ENCODE measurements at regions not wholly inside any gene's neighbourhood (a gene's known extent, or its start where the extent isn't known, plus 50 kb on each side); places are given as distances from the start of the nearest gene placed in this dataset.

DNA sequence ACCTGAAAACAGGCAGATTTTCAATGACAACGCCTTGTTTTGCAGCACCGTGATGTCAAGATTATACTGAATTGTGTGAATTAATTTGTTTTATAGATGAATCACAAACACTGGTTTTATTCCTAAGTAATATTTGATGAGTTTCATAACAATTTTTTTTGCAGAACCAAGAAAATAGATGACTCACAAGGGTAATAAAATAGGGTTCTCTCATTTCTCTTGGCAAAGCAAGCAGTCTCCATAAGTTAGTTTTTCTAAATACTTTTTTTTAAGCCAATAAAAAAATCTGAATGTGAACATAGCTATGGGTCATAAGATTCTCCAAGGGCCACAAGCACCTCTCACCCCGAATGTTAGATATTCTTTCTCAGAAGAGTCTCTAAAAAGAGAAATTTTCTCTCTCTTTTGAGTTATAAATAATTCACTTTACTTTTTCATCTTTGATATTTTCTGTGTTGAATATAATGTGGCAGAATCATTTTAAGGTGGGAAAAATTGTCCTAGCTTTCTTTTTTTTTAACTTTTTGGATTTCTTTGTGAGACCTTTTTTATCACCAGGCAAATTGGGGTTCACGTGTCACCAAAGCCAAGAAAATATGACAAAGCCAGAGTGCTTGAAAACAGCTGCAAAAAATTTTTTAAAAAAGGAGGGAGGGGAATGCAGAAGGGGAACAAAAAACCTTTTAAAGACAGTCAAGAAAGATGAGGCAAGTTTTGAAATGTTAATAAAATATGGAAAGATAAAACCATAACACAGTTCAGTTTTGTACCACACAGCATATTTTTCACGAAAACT, 174.6 kb upstream of the DAPK1 start:
- H3K9me3 ChIP-seq, result no peaks in the 10 kb centered on the region
- no peak overlapping the region for H3K27ac ChIP-seq
- no peak overlapping the region for H3K4me3 ChIP-seq
- H3K27me3 ChIP-seq, result peaks cover 0 to 11% (median 0%) of the 10 kb centered on the region in 4 donors
- intact Hi-C loops (cut with DNase I), result no loop called here
- H3K4me1 ChIP-seq, result no peaks in the 10 kb centered on the region
- no peaks in the 10 kb centered on the region for H3K36me3 ChIP-seq
- no peak for DNase-seq
- no peak for TF ChIP-seq POLR2A (IDR thresholded peaks at IDR 0.05)
- no peak for TF ChIP-seq CTCF (IDR thresholded peaks at IDR 0.05)
- 51 to 56% methylated on average over 5 of the region's 5 CpGs for WGBS, 2 donors

- intact Hi-C loops (cut with DNase I), result no loop called here
- 51 to 71% methylated on average over 2 of the region's 2 CpGs for WGBS, 2 donors
- Histone ChIP-seq H3K9me3 (no peaks in the 10 kb centered on the region), H3K27me3 (peaks cover 0 to 11% (median 0%) of the 10 kb centered on the region in 4 donors), H3K4me3 (no peak overlapping the region), H3K27ac (no peak overlapping the region), H3K4me1 (no peaks in the 10 kb centered on the region), H3K36me3 (no peaks in the 10 kb centered on the region)
- no peak for DNase-seq
- no peak for TF ChIP-seq POLR2A (IDR thresholded peaks at IDR 0.05)
- no peak for TF ChIP-seq CTCF (IDR thresholded peaks at IDR 0.05)
Observed at GRCh38 chr9:87323928-87324327, 173.7 kb upstream of the DAPK1 start.

- intact Hi-C loops (cut with DNase I), result loop anchor here (5.0 kb wide), 1 partner anchor 837 kb away; no protein-coding TSS in a partner anchor
- H3K4me3 ChIP-seq, result no peak overlapping the region
- TF ChIP-seq POLR2A (IDR thresholded peaks at IDR 0.05) (no peak), CTCF (IDR thresholded peaks at IDR 0.05) (peak; percentile 64 to 86 (median 80))
- H3K27me3 ChIP-seq, result peaks cover 0 to 11% (median 0%) of the 10 kb centered on the region in 4 donors
- H3K27ac ChIP-seq, result no peak overlapping the region
- H3K9me3 ChIP-seq, result no peaks in the 10 kb centered on the region
- H3K4me1 ChIP-seq, result no peaks in the 10 kb centered on the region
- 1% methylated on average over 5 of the region's 5 CpGs for WGBS, 2 donors
- no peak for DNase-seq
- no peaks in the 10 kb centered on the region for H3K36me3 ChIP-seq
Observed at GRCh38 chr9:87324613-87325194, 173.0 kb upstream of the DAPK1 start.

- H3K4me3 ChIP-seq, result no peak overlapping the region
- H3K9me3 ChIP-seq, result peaks cover 0 to 19% (median 15%) of the 10 kb centered on the region in 3 donors
- H3K27ac ChIP-seq, result no peak overlapping the region
- DNase-seq, result no peak
- H3K36me3 ChIP-seq, result no peaks in the 10 kb centered on the region
- 55 to 66% methylated on average over 3 of the region's 3 CpGs for WGBS, 2 donors
- no peaks in the 10 kb centered on the region for H3K4me1 ChIP-seq
- TF ChIP-seq CTCF (IDR thresholded peaks at IDR 0.05) (no peak), POLR2A (IDR thresholded peaks at IDR 0.05) (no peak)
- intact Hi-C loops (cut with DNase I), result loop anchor here (5.0 kb wide), 1 partner anchor 840 kb away; no protein-coding TSS in a partner anchor
- peaks cover 0 to 11% (median 0%) of the 10 kb centered on the region in 4 donors for H3K27me3 ChIP-seq
Observed at GRCh38 chr9:87327575-87328125, 170.0 kb upstream of the DAPK1 start.

DNA sequence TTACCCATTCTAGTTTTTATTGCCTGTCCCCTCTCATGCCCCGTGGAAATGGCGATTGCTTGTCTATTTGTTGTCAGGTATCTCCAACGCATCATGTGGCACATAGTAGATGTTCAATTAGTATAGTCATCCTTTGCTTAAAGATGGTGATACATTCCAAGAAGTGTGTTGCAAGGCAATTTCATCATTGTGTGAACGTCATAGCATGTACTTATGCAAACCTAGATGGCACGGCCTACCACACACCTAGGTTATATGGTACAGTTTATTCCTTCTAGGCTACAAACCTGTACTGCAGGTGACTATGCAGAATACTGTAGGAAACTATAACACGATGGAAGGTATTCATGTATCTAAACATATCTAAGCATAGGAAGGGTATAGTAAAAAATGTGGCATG, 163.9 kb upstream of the DAPK1 start:
- H3K27me3 ChIP-seq, result peaks cover 0 to 25% (median 0%) of the 10 kb centered on the region in 4 donors
- 81 to 84% methylated on average over 6 of the region's 6 CpGs for WGBS, 2 donors
- H3K27ac ChIP-seq, result no peak overlapping the region
- peaks cover 0 to 19% (median 15%) of the 10 kb centered on the region in 3 donors for H3K9me3 ChIP-seq
- no peaks in the 10 kb centered on the region for H3K36me3 ChIP-seq
- no peak overlapping the region for H3K4me3 ChIP-seq
- TF ChIP-seq CTCF (IDR thresholded peaks at IDR 0.05) (no peak), POLR2A (IDR thresholded peaks at IDR 0.05) (no peak)
- intact Hi-C loops (cut with DNase I), result no loop called here
- no peak for DNase-seq
- peaks cover 0 to 16% (median 5%) of the 10 kb centered on the region in 3 donors for H3K4me1 ChIP-seq
